Hematopoietic multipotent progenitor cell (in vitro differentiated cells): ENCODE measurements at regions not wholly inside any gene's neighbourhood (a gene's known extent, or its start where the extent isn't known, plus 50 kb on each side); places are given as distances from the start of the nearest gene placed in this dataset.

Experiments
- DNase-seq, 3 donors: peaks; one replicate each; pipeline ENCODE4 v3.0.0-alpha.2; 2011 to 2015; ENCODE audit warnings: low read depth in 2 of 3, low spot score in 2 of 3

- no peak for DNase-seq
Observed at GRCh38 chr2:158009399-158009798, 92.3 kb upstream of the UPP2 start.

DNA sequence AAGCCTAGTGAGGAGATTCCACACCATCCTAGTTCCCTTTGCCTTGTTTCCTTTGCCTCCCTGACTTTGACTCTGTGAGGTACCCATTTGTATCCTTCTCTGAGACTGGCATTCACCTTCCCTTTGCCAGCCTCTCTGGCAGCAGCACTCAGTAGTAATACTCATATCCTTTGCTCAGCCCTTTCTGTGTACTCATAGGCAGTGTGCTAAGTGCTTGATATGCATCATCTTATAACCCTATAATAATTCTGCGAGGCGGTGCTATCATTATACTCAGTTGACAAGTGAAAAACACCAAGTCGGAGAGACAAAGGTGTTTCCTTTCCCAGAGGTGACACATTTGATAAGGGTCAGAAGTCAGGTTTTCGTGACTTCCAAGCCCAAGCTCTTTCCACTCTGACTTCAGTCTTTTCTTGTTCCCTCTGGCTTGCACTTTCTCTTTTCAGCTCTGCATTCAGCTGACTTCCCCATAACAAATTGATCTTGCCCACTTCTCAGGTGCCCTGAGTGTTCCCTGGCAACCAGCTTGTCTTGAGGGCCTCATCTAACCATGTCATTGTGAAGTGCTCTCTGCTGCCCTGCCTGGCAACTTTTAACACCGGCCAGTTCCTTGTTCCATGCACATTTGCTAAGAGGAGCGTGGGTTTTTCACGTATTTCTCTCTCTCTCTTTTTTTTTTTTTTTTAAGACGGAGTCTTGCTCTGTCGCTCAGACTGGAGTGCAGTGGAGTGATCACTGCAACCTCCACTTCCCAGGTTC lies 94.5 kb upstream of the UPP2 start:
- DNase-seq = peak in 2 of 3 donors; percentile 80 to 93

GRCh38 chr2:158004126-158004764 lies 97.4 kb upstream of the UPP2 start:
- no peak for DNase-seq

DNA sequence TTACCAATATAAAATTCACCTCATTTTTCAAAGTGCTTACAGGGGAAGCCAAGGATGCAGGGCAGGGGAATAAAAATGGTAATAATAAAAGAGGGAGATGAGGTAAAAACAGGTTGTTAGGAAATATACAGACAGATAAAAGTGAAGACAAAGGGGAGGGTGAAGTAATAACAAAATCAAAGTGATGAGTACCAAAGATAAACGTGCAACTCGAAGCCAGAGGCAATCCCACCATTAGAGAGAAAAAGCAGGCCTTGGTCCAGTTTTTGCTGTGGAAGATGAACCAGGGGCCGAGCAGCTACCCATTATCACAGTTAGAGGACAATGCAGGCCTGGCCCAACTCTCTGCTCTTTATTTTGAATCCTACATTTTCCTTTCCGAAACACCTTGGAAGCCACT lies 99.6 kb upstream of the UPP2 start:
- no peak for DNase-seq

DNA sequence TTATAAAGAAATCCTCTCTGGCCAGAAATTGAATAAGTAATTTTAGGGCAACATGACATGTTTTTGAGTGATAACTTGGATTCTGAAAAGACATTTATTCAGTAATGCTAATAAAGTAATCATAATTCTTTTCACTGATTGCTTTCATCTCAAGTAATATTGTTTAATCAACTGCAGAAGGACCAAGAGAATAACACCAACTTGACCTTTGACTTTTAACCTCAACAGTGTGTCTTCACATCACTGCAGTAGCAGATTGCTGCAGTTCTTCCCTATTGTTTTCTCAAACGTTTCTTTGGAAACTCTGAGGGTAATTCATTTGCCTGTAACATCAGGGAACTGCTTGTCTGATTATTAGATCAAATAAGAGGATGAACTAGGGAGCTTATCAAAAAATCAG lies 104.9 kb upstream of the UPP2 start:
- no peak for DNase-seq

GRCh38 chr2:157995117-157995516 lies 106.6 kb upstream of the UPP2 start:
- no peak for DNase-seq

GRCh38 chr2:157991932-157992331 lies 109.7 kb upstream of the UPP2 start:
- DNase-seq = no peak

DNA sequence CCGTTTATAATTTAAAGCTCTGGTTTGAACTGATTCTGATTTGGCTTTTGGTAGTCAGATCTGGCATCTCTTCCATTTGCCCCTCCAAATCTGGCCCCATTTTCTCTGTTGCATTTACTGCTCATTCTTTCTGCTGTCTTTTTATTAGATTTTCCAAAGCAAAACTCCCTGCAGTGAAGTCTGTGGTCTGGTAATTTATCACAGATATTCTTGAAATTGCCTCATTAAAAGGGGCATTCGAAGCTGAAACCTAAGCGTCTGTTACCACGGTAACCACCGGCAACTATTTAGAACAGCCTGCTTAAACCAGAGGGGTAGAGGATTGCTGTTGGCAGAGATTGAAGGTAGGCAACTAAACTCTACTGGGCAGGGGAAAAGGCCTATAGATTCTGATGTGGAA lies 111.5 kb upstream of the UPP2 start:
- DNase-seq = no peak

GRCh38 chr2:157989227-157989626 lies 112.4 kb upstream of the UPP2 start:
- DNase-seq = peak in 1 of 3 donors; percentile 7

DNA sequence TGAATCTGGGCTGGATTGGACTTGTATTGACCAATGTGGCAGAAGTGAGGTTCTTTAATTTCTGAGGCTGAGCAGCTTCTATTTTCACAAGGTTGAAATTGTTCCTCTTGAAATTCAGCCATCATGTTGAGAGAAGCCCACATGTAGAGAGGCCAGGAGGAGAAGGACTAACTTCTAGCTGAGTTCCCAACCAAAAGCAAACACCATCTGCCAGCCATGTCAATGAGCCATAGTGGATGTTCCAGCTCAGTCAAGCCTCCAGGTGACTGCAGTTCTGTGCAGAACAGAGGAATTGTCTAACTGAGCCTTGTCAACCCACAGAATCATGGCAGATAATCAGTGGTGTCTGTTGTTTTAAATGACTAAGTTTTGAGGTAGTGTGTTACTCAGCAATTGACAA lies 110.6 kb upstream of the ACVR1 start:
- no peak for DNase-seq

DNA sequence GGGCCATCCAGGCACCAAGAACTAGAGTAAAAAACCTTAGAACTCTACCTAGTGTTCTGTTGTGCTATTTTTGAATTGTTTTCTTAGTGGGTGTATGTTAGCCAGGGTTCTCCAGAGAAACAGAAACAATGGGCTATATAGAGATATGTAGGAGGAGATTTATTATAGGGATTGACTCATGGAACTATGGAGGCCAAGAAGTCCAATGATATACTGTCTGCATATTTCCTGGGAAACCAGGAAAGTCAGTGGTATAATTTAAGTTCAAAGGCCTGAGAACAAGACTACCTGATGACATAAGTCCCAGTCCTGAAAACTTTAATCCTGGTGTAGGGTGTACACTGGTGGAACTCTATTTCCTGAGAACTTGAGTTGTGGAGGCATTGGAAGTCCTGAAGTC lies 108.7 kb upstream of the ACVR1 start:
- DNase-seq = no peak

DNA sequence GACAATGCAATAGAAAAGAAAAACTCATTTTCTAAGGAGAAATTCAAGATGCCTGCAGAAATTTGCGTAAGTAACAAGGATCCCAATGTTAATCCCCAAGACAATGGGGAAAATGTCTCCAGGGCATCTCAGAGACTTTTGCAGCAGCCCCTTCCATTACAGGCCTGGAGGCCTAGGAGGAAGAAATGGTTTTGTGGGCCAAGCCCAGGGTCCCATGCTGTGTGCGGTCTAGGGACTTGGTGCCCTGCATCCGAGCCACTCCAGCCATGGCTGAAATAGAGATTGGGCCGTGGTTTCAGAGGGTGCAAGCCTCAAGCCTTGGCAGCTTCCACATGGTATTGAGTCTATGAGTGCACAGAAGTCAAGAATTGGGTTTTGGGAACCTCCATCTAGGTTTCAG lies 103.9 kb upstream of the ACVR1 start:
- no peak for DNase-seq

GRCh38 chr2:157971702-157972101 lies 95.6 kb upstream of the ACVR1 start:
- DNase-seq = no peak

DNA sequence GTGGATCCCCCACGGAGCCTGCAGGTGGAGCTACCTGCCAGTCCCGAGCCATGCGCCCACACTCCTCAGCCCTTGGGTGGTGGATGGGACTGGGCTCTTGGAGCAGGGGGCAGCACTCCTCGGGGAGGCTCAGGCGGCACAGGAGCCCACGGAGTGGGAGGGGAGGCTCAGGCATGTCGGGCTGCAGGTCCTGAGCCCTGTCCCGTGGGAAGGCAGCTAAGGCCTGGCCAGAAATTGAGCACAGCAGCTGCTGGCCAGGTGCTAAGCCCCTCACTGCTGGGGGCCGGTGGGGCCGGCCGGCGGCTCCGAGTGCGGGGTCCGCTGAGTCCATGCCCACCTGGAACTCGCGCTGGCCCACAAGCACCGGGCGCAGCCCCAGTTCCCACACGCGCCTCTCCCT lies 91.7 kb upstream of the ACVR1 start:
- no peak for DNase-seq

DNA sequence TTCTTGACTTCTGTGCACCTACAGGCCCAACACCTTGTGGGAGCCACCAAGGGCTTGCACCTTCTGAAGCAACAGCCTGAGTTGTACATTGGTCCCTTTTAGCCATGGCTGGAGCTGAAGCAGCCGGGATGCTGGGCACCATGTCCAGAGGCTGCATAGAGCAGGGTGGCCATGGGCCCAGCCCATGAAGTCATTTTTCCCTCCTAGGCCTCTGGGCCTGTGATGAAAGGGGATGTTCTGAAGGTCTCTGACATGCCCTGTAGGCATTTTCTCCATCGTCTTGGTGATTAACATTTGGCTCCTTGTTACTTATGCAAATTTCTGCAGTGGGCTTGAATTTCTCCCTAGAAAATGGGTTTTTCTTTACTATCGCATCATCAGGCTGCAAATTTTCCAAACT lies 83.1 kb upstream of the ACVR1 start:
- DNase-seq = no peak

DNA sequence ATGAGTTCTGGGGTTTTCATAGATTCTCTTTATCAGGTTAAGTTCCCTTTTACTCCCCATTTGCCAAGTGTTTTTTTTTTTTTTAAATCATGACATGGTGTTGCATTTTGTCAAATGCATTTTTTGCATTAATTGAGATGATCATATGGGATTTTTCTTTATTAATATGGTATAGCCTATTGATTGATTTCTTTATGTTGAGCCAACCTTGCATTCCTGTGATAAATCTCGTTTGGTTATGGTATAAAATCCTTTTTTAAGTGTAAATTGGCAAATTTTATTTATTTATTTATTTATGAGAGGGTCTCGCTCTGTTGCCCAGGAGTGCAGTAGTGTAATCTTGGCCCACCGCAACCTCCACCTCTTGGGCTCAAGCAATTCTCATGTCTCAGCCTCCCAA lies 81.5 kb upstream of the ACVR1 start:
- DNase-seq = no peak

- DNase-seq = no peak
Observed at GRCh38 chr2:157952558-157952957, 76.4 kb upstream of the ACVR1 start.

DNA sequence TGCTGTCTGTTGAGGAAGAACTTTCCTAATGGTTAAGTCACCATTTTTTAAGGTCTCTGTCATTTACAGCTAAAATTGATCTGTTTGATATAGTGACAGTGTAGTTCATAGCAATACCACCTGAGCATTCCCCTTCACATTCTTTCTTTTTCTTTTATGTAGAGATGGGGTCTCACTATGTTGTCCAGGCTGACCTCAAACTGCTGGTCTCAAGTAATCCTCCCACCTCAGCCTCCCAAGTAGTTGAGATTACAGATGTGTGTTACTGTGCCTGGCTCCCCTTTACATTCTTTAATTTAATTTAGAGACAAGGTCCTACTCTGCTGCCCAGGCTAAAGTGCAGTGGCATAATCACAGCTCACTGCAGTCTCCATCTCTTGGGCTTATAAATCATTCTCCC lies 72.7 kb upstream of the ACVR1 start:
- DNase-seq = no peak

- no peak for DNase-seq
Observed at GRCh38 chr2:157946919-157947557, 70.9 kb upstream of the ACVR1 start.

GRCh38 chr2:157940024-157940423 lies 63.9 kb upstream of the ACVR1 start:
- no peak for DNase-seq

DNA sequence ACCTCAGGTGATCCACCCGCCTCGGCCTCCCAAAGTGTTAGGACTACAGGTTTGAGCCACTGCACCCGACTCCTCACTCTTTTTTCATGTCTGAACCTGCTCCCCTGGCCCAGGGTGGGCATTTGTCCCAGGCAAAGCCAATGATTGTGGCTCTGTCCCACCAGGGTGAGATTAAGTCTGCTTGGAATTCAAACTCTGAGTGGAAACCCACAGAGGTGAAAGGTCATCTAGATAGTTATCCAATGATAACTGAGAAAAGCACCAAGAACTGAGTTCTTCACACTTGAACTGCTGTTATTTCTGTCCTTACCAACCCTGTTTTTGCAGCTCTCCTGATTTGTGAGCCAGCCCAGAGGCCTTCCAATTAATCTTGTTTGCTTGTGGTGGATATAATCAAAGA lies 62.4 kb upstream of the ACVR1 start:
- DNase-seq = no peak

DNA sequence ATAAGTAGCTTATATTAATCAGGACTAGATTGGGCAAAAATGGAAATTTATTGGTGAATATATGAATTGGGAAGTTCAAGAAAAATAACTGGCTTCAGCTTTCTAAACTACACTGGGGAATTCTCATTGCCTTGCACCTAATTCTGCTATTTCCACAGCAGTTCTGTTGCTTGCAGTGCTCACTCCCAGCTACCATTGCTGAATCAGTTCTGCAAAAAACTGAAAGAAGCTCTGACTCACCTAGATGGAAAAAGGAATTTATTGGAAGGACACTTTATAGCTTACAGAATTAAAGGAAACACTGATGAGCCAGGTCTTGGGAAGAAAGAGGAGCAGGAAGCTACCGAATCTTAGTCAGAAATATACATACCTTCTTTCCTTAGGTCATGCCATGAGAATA lies 60.3 kb upstream of the ACVR1 start:
- no peak for DNase-seq
